ENCODE measurements at regions not wholly inside any gene's neighbourhood (a gene's known extent, or its start where the extent isn't known, plus 50 kb on each side); places are given as distances from the start of the nearest gene placed in this dataset.

DNA sequence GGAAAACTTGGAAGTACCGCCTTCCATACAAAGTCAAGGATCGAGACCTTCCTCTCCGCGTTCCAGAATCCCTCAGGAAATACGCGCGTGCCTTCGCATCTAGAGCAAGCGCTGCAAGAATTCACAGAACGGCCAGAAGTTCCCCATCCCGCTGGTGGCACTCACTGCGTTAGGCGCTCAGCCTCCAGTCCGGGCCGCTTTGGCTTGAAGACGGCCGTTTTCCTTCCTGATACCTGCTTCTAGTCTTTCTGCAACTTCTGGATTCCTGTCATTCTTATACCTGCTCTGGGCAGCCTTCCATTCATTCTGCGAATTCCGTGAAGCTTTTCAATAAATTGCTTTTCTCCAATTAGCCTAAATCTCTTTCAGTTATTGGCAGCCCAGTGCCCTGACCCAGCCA, 896.4 kb downstream of the TRIML1 start:
- Histone ChIP-seq H3K4me1 (ENCODE audit: control insufficient read depth in 2 of 3, insufficient read depth in 2 of 3, low read depth in 1 of 3, low read length in 3 of 3) (no peaks in the 10 kb centered on the region), H3K4me3 (ENCODE audit: low read length in 3 of 3) (no peak overlapping the region), H3K27ac (ENCODE audit: low read depth in 2 of 2, low read length in 2 of 2) (no peak overlapping the region), H3K36me3 (ENCODE audit: control insufficient read depth in 2 of 3, insufficient read depth in 3 of 3, low read length in 3 of 3) (no peaks in the 10 kb centered on the region), H3K9me3 (ENCODE audit: control insufficient read depth in 2 of 3, insufficient read depth in 1 of 3, low read length in 3 of 3) (no peaks in the 10 kb centered on the region), H3K27me3 (ENCODE audit: control insufficient read depth, insufficient read depth, low read length) (no peaks in the 10 kb centered on the region), H3K9ac (ENCODE audit: low read length in 3 of 3) (no peak overlapping the region)
- intact Hi-C loops (cut with DNase I), result no loop called here
- DNase-seq (no peak), FAIRE-seq (no peak)
- TF ChIP-seq, protein P1, sequence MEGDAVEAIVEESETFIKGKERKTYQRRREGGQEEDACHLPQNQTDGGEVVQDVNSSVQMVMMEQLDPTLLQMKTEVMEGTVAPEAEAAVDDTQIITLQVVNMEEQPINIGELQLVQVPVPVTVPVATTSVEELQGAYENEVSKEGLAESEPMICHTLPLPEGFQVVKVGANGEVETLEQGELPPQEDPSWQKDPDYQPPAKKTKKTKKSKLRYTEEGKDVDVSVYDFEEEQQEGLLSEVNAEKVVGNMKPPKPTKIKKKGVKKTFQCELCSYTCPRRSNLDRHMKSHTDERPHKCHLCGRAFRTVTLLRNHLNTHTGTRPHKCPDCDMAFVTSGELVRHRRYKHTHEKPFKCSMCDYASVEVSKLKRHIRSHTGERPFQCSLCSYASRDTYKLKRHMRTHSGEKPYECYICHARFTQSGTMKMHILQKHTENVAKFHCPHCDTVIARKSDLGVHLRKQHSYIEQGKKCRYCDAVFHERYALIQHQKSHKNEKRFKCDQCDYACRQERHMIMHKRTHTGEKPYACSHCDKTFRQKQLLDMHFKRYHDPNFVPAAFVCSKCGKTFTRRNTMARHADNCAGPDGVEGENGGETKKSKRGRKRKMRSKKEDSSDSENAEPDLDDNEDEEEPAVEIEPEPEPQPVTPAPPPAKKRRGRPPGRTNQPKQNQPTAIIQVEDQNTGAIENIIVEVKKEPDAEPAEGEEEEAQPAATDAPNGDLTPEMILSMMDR (IDR thresholded peaks at IDR 0.05; ENCODE audit: borderline replicate concordance, extremely low read depth, insufficient read depth), result no peak

DNA sequence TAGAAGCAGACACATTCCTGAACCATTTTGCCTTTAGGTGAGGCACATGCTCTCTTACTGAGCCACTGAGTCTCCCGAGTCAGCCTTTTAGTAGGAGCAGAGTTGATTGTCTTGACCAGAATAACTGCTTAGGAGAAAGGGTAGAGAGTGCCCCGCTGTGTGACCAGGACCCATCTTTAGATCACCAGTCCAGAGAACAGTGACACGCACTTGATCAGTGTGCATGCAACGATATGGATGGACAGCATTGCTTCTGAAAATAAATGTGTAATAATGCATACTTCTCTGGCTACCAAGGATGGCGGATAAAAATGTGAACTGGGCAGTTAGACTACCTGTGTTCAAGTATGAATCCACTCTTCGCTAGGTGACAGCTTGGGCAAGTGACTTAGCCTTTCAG, 897.7 kb downstream of the TRIML1 start:
- no peak for DNase-seq
- Histone ChIP-seq H3K4me3 (ENCODE audit: low read length in 3 of 3) (no peak overlapping the region), H3K27ac (ENCODE audit: low read depth in 2 of 2, low read length in 2 of 2) (no peak overlapping the region), H3K9me3 (ENCODE audit: control insufficient read depth in 2 of 3, insufficient read depth in 1 of 3, low read length in 3 of 3) (no peaks in the 10 kb centered on the region), H3K9ac (ENCODE audit: low read length in 3 of 3) (no peak overlapping the region), H3K4me1 (ENCODE audit: control insufficient read depth in 2 of 3, insufficient read depth in 2 of 3, low read depth in 1 of 3, low read length in 3 of 3) (no peaks in the 10 kb centered on the region), H3K27me3 (ENCODE audit: control insufficient read depth, insufficient read depth, low read length) (no peaks in the 10 kb centered on the region), H3K36me3 (ENCODE audit: control insufficient read depth in 2 of 3, insufficient read depth in 3 of 3, low read length in 3 of 3) (no peaks in the 10 kb centered on the region)
- FAIRE-seq, result no peak
- intact Hi-C loops (cut with DNase I), result no loop called here
- TF ChIP-seq, protein P1 (IDR thresholded peaks at IDR 0.05; ENCODE audit: borderline replicate concordance, extremely low read depth, insufficient read depth), result no peak

DNA sequence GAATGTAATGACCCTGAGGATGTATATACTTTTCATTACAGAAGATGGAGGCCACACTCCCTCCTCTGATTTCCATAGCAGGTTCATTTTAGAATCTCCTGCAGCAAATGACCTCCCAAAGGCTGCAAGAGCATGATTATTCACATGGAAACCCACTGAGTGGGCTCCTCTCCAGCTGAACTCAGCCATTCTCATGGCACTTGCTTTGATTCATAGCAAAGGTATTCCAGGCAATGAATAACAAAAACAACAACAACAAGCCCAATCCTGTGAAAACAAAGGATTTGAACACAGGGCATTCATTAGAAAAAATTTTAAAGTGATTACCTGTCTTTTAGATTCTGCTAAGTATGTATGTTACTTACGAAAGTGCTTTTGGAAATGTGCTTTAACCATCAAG, 894.0 kb upstream of the FRG1 start:
- FAIRE-seq (no peak), DNase-seq (no peak)
- H3K36me3 ChIP-seq (ENCODE audit: control insufficient read depth in 2 of 3, insufficient read depth in 3 of 3, low read length in 3 of 3), result no peaks in the 10 kb centered on the region
- H3K9me3 ChIP-seq (ENCODE audit: control insufficient read depth in 2 of 3, insufficient read depth in 1 of 3, low read length in 3 of 3), result peaks cover 0 to 3% (median 0%) of the 10 kb centered on the region in 3 donors
- H3K27me3 ChIP-seq (ENCODE audit: control insufficient read depth, insufficient read depth, low read length), result no peaks in the 10 kb centered on the region
- intact Hi-C loops (cut with DNase I), result no loop called here
- no peaks in the 10 kb centered on the region for H3K4me1 ChIP-seq (ENCODE audit: control insufficient read depth in 2 of 3, insufficient read depth in 2 of 3, low read depth in 1 of 3, low read length in 3 of 3)
- H3K9ac ChIP-seq (ENCODE audit: low read length in 3 of 3), result no peak overlapping the region
- H3K4me3 ChIP-seq (ENCODE audit: low read length in 3 of 3), result no peak overlapping the region
- no peak overlapping the region for H3K27ac ChIP-seq (ENCODE audit: low read depth in 2 of 2, low read length in 2 of 2)
- TF ChIP-seq, protein P1 (IDR thresholded peaks at IDR 0.05; ENCODE audit: borderline replicate concordance, extremely low read depth, insufficient read depth), result no peak

DNA sequence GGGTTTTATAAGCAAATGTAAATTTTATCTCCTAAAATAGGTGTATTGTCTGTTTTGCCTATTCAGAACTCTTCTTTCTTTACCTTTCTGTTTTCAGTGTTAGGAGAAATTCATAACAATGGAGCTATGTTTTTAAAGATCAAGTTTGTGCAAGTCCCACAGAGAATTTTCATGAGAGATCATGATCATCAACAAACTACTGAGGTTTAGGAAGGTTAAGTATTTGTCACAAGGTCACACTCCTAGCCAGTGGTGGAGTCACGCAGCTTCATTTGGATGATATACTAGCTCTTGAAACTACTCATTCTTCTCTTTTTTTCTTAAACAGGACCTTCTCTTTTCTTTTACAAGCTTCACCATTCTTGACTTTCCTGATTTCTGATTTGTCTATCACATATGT, 892.6 kb upstream of the FRG1 start:
- Histone ChIP-seq H3K27me3 (ENCODE audit: control insufficient read depth, insufficient read depth, low read length) (no peaks in the 10 kb centered on the region), H3K27ac (ENCODE audit: low read depth in 2 of 2, low read length in 2 of 2) (no peak overlapping the region), H3K4me1 (ENCODE audit: control insufficient read depth in 2 of 3, insufficient read depth in 2 of 3, low read depth in 1 of 3, low read length in 3 of 3) (no peaks in the 10 kb centered on the region), H3K9me3 (ENCODE audit: control insufficient read depth in 2 of 3, insufficient read depth in 1 of 3, low read length in 3 of 3) (peaks cover 0 to 3% (median 0%) of the 10 kb centered on the region in 3 donors), H3K36me3 (ENCODE audit: control insufficient read depth in 2 of 3, insufficient read depth in 3 of 3, low read length in 3 of 3) (no peaks in the 10 kb centered on the region), H3K4me3 (ENCODE audit: low read length in 3 of 3) (no peak overlapping the region), H3K9ac (ENCODE audit: low read length in 3 of 3) (no peak overlapping the region)
- FAIRE-seq (no peak), DNase-seq (no peak)
- TF ChIP-seq, protein P1 (IDR thresholded peaks at IDR 0.05; ENCODE audit: borderline replicate concordance, extremely low read depth, insufficient read depth), result no peak
- intact Hi-C loops (cut with DNase I), result no loop called here
